ENCODE measurements at regions not wholly inside any gene's neighbourhood (a gene's known extent, or its start where the extent isn't known, plus 50 kb on each side); places are given as distances from the start of the nearest gene placed in this dataset.

GRCh38 chr15:101590785-101591184, 61.4 kb downstream of the TM2D3 start:
- peak; percentile 52 for FAIRE-seq
- no peak for DNase-seq (ENCODE audit: low spot score in 2 of 2)

- no peak for DNase-seq (ENCODE audit: low spot score in 2 of 2)
- no peak for FAIRE-seq
These were observed 68.9 kb downstream of the TM2D3 start for GRCh38 chr15:101583284-101583683.

- no peak for FAIRE-seq
- no peak for DNase-seq (ENCODE audit: low spot score in 2 of 2)
These were observed 71.8 kb downstream of the TM2D3 start for GRCh38 chr15:101580431-101580830.

- no peak for FAIRE-seq
- DNase-seq (ENCODE audit: low spot score in 2 of 2): no peak
These were observed 72.5 kb downstream of the TM2D3 start for GRCh38 chr15:101579631-101580163.

GRCh38 chr15:101578443-101578894, 73.7 kb downstream of the TM2D3 start:
- DNase-seq (ENCODE audit: low spot score in 2 of 2) (peak; percentile 45 to 61), FAIRE-seq (no peak)

- FAIRE-seq: no peak
- no peak for DNase-seq (ENCODE audit: low spot score in 2 of 2)
These were observed 78.2 kb downstream of the TM2D3 start for GRCh38 chr15:101573951-101574350.

- FAIRE-seq (no peak), DNase-seq (ENCODE audit: low spot score in 2 of 2) (no peak)
These were observed 80.7 kb upstream of the PCSK6 start for GRCh38 chr15:101570241-101570640.

GRCh38 chr15:101568821-101569555, 79.5 kb upstream of the PCSK6 start:
- no peak for FAIRE-seq

GRCh38 chr15:101568309-101568708, 78.8 kb upstream of the PCSK6 start:
- FAIRE-seq: no peak

More at GRCh38 chr15:101568821-101569555, 79.5 kb upstream of the PCSK6 start:
- DNase-seq (ENCODE audit: low spot score in 2 of 2): no peak

GRCh38 chr15:101566748-101567488, 77.4 kb upstream of the PCSK6 start:
- FAIRE-seq (no peak), DNase-seq (ENCODE audit: low spot score in 2 of 2) (no peak)

More at GRCh38 chr15:101568309-101568708, 78.8 kb upstream of the PCSK6 start:
- DNase-seq (ENCODE audit: low spot score in 2 of 2): no peak

- DNase-seq (ENCODE audit: low spot score in 2 of 2): no peak
- no peak for FAIRE-seq
These were observed 75.9 kb upstream of the PCSK6 start for GRCh38 chr15:101565377-101565776.

GRCh38 chr15:101563176-101563796, 73.8 kb upstream of the PCSK6 start:
- no peak for FAIRE-seq
- DNase-seq (ENCODE audit: low spot score in 2 of 2): no peak

GRCh38 chr15:101562428-101563059, 73.0 kb upstream of the PCSK6 start:
- FAIRE-seq (no peak), DNase-seq (ENCODE audit: low spot score in 2 of 2) (no peak)

- FAIRE-seq (no peak), DNase-seq (ENCODE audit: low spot score in 2 of 2) (no peak)
These were observed 72.0 kb upstream of the PCSK6 start for GRCh38 chr15:101561584-101561906.

- FAIRE-seq (no peak), DNase-seq (ENCODE audit: low spot score in 2 of 2) (no peak)
These were observed 71.4 kb upstream of the PCSK6 start for GRCh38 chr15:101560722-101561583.

GRCh38 chr15:101559952-101560351, 70.4 kb upstream of the PCSK6 start:
- no peak for FAIRE-seq
- DNase-seq (ENCODE audit: low spot score in 2 of 2): no peak

- no peak for DNase-seq (ENCODE audit: low spot score in 2 of 2)
- FAIRE-seq: no peak
These were observed 68.9 kb upstream of the PCSK6 start for GRCh38 chr15:101558221-101558941.

- FAIRE-seq (no peak), DNase-seq (ENCODE audit: low spot score in 2 of 2) (no peak)
These were observed 66.8 kb upstream of the PCSK6 start for GRCh38 chr15:101556273-101556672.
